Stimulated activated CD8-positive, alpha-beta memory T cell treated with anti-CD3 and anti-CD28 coated beads, Interleukin-7, amount 100 ng/mL, for 4 hours (primary cell): ENCODE measurements at regions not wholly inside any gene's neighbourhood (a gene's known extent, or its start where the extent isn't known, plus 50 kb on each side); places are given as distances from the start of the nearest gene placed in this dataset.
"Not testable (repeated sequence)": the region's sequence is repeated elsewhere in the genome, so short reads cannot be mapped to it uniquely, and the experiment has no call there.

Experiments used
- DNase-seq, 2 donors: peaks; one replicate each; pipeline ENCODE4 v3.0.0-alpha.2; 2020; ENCODE audit warnings: low read depth in 2 of 2

DNA sequence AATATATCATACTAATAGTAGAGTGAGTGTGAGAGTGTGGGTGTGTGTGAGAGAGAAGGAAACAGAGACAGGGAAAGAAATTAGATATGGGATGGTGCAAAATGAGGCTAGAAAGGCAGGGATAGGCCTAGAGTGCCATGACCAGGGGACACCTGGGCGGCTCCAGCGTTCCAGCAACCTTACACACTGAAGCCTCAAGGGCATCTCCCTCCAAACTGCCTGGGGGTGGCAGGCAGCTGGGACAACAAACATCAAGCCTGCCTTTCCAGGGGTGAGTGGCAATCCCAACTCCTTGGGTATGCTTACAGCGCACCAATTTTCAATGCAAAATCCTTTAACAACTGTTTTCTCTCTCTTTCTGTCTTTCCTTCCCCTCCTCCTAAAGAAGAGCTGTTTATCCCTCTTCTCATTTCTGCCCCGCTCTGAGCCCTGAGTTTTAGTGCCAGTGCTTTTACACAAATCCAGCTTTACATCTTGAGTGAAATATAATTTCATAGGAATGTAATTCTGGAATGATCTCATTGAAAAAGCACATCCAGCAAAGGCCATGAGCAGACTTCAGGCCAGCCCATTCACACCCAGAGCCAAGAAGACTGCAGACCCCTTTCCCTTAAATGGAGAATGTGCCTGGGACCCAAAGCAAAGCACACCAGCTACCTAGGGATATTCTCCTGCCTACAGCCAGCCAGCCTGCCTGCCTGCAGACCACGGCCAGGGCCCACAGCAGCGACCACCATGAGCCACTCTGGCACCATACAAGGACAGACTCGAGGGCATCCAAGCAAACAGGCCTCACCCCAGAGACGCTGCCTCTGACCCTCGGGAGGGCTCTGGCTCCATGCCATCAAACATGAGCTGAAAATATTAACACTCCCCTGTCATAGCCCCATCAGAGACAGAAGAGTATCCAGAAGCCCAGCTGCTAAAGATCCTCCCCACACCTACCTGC is 90.3 kb downstream of the RPL27A start:
- DNase-seq: no peak

DNA sequence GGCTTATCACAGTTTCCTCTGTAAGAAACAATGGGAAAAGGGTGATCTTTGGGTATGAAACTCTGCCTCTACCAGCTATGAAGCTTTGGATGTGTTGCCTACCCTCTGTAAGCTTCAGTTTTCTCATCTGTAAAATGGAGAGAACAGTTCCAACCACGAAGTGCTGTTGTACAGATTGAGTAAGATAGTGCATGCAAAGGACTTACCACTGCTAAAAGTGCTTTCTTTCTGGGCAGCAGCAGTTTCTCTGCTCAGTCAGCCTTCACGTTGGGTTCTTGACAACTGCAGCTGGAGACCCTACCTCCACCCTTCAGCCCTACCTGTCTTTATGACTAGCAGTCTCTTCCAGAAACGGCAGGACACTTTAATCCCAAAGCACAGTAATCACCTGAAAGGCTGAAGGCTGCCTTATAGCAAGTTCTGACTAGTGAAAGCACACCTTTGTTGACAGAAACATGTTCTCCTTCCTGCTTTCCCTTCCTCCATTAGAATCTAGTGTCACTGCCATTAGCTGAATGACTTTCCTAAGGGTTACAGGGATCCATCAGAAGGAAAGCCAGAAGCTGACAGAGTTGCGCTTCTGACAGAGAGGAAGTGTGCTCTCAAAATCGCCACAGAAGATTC is 91.4 kb downstream of the RPL27A start:
- DNase-seq: no peak

DNA sequence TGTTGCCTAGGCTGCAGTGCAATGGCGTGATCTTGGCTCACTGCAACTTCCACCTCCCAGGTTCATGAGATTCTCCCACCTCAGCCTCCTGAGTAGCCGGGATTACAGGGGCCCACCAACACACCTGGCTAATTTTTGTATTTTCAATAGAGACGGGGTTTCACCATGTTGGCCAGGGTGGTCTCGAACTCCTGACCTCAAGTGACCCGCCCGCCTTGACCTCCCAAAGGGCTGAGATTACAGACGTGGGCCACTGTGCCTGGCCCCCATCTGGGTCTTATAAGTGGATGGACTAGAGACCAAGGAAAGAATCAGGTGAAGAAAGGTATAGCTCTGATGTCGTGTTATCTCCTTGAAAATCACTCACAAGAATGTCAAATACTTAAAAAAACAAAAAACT is 92.3 kb downstream of the RPL27A start:
- DNase-seq: not testable (repeated sequence)

DNA sequence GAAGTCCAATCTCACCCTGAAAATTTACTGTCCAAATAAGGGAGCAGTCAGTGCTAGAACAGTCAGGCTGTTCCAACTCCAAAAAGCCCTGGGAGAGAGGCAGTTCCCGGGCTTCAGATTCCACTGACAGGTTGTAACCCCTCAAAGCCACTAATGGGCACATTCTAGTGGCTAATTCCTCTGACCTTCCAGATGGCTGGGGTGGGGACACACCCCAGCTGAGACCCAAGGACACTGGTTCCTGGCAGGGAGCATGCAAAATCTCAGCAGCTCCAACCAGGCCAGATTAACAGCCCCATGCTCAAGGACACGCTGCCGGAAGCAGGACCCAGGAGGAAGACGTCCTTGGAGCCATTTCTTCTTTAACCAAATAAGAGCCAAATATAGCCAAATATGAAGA is 92.7 kb downstream of the RPL27A start:
- DNase-seq: no peak

DNA sequence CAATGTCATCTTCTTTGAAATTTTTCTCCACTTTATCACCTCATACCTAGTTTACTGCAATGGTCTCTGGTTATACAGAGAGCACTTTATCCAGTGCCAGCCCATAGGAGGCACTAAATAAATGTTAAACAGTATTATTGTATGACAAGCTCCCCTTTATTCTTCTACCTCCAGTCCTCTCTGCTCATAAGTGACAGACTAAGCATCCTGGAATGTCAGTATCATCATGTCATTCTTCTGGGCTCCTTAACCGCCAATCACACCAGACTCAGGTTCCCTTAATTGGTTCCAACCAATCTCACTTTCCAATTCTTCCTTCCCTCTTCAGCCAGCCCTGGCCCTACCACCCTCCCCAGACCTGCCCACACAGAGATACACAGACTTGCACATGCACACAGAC is 93.1 kb downstream of the RPL27A start:
- DNase-seq: no peak

DNA sequence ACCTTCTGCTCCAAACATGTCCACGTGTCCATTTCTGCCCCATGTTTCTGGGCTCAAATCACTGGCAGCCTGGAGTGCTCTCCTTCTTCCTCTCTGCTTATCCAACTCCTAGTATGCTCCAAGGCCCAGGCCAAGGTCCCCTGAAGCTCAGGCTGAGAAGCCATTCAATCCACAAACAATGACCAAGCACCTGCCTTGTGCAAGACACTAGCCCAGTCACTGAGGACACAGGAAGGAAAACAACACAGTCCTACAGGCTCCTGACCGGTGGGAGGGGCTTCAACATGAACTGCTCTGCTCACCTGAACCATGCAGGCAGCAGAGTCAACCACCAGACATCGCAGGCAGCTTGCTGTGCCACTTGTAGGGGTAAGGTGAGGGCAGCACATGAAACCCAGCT is 93.6 kb downstream of the RPL27A start:
- DNase-seq: no peak

DNA sequence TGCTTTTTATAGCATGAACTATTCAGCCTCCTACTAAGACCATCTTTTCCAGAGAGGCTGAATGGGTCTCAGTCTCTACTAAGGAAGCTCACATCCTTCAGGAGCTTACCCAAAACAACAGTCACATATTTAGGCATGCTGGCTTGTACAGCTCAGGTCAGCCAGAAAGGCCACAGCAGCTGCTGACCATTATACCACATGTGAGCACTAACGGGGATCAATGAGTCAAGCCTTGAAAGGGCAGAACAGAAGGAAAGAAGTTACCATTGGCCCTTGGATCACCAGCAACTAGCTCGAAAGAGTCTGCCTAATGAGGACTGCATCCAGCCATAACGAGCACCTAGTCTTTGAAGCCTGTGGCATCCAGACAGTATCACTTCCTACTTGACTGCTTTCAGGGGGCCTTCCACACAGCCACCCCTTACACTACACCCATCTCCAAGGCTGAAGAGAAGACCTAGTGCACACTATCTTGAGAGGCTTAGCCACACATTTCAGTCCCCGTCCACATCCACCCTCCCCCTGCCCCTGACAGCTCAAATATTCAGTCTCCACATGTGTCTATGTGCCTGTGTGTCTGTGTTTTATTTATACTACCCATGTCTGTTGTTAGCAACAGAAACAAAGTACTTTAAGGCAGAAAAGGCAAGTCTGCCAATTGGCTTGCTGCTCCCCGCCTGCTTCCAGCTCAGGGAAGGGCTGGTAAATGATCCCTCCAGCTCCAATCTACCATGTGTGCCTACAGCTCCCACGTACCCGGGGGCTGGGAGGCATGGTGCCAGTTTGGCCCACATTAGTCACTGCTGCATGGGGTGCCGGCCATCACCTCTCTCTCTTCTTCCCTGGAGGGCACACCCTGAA is 95.5 kb downstream of the RPL27A start:
- DNase-seq: no peak

DNA sequence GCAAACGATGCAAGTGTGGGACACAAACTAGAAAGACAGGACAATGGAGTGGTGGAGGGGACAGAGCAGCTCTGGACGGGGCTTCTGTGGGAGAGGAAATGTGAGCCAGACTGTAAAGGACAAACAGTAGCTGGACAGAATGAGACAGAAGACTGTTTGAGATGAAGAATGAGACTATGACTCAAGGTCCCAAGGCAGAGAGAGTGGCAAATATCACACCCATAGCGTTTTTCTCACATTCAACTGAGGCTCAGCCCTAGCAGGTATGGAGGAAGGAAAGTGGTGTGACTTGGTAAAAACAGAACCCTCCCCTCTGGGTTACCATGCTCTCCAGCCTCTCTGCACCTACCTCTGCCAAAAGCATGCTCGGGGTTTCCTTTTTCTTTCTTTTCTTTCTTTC is 96.5 kb downstream of the RPL27A start:
- no peak for DNase-seq

DNA sequence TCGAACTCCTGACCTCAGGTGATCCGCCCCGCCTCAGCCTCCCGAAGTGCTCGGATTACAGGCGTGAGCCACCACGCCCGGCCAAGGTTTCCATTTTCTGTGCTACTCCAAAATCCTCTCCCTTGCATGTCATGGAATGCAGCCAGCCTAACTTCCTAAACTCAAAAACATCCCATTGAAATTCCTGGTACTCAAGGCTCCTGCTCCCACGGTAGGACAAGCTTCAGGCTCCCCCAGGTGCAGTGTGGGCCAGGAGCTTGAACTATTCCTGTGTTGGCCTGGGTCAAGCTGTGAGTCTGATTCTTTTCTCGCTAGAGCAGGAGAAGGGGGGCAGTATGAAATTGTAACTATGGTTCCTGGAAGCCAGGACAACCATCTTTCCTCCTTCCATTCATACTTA is 97.1 kb downstream of the RPL27A start:
- no peak for DNase-seq

DNA sequence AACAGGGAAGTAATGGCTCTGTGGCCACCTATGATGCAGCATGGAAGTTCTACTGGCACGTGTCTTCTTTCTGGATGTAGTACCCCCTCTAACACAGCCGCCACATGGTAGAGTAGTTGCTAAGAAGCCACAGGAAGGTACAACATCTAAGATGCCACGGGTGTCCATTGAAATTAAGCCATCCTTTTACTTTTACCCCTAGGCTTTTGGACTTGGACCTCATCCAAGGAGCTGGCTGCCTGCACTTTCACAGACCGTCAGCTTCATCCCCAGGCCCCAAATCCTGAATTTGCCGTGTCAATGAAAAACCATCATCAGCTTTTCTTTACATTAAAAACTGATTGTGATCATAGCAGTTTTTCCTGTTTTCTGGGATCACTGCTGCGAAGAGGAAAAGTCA is 102.4 kb downstream of the RPL27A start:
- no peak for DNase-seq

DNA sequence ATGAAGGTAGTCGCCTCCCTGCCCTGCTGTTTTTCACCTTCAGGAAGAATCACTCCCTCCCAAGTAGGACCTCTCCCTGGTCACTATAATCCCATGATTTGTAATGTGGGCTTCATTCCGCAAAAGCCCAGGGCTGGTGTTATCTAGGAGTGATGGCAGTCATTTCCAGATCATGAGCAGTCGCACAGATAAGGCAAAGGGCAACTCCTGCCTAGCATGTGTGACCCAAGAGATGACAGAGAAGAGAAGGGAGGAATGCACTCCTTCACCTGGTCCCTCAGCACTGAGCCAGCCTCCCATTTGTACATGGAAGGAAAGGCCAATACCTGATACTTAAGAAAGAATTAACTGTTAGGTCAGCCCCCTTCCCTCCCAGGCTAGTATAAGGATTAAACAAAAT is 102.9 kb downstream of the RPL27A start:
- DNase-seq: no peak

DNA sequence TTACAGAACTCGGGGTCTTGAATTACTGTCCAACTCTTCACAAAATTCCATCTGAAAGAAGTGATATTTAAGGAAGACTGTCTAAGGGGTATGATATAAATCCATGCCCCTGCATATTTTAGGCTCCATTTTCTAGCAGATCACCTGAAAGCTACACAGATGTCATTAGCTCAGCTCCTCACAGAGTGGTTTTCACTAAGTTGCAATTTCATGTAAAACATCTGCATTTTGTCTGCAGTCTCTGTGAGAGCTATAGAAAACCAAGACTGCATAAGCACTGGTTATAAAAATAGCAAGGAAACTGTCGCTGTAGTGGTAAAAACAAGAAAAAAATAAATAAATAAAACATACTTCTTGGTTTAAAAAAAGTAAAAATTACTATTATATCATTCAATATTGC is 103.4 kb downstream of the RPL27A start:
- DNase-seq: no peak

DNA sequence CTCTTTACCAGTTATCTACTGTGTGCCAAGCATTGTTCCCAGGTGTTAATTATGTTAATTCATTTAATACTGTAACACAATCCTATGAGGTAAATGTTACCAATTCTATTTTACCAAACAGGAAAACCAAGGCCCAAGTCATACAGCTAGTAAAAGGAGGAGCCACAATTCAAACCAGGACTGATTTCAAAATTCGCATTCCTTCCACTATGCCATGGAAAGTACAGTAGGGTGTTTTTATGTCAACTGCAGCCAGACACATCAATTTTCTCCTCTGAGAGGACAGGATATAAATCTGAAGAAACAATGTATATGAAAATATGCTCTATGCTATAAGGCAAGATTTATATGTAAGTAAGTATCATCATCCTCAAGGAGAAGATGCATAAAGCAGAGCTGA is 104.3 kb downstream of the RPL27A start:
- DNase-seq: no peak

DNA sequence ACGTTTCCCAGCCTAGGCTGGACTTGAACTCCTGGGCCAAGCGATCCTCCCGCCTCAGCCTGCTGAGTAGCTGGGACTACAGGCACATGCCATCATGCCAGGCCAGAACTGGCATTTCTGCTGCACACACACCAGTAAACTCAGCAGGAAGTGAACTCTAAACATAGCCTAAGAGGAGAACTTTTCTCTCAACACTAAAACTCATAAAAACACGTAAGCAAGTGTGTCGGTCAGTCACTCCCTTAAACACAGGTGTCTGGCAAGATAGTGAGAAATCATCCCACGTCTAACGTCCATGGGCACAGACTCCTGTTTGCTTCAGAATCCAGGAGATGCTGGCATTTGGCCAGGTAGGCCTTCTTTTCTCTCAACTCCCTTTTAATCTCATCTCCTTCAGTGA is 104.8 kb downstream of the RPL27A start:
- DNase-seq: no peak

DNA sequence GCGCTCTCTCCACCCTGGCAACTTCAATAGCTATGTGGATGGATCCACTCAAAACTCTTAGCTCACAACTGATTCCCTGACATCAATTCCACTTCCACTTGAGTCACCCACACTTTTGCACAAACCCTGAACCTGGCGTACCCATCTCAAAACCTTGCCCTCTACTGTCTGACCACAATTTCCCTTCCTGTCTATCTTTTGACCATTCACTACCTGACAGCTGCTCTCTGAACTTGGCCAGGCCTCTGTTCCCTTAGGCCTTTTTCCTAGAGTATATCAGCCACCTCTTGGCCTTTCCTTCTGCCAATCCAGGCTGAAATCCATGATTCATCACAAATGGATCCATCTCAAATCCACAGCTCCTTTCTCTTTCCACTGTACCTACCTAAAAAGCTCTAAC is 106.0 kb downstream of the RPL27A start:
- DNase-seq: no peak

DNA sequence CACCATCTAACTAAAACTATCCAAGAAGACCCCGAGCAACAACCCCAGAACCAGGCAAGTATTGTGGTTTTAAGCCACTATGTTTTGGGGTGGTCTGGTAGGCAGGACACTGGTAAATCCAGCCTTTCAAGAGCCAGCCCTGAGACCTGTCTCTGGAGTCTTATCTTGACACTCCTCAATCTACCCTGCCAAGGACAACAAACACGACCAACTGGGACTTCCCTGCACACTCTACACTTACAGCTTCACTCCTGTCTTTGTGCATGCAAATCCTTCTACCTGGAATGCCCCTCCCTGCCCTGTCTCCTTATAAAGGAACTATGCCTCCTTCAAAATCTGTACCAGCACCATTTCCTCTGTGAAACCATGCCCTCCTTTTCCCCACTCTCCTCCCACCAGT is 107.3 kb downstream of the RPL27A start:
- DNase-seq: no peak

DNA sequence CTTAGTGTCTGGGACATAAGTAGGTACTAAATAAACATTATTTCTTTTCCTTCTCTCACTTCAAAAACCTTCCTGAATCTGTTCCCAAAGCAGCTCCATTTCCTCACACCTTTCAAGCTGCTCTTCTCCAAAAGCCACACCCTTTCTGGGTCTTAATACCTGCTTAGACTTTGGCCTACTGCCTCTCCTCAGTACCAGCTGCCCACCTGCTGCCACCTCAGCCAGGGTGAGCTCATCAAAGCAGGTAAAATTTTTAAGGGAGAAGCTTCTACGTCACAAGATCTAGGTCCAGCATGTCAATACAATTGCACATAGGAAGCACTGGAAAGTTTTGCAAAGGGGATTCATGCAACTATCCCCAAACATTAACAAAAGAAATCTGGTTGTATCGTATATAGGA is 108.4 kb downstream of the RPL27A start:
- DNase-seq: no peak

DNA sequence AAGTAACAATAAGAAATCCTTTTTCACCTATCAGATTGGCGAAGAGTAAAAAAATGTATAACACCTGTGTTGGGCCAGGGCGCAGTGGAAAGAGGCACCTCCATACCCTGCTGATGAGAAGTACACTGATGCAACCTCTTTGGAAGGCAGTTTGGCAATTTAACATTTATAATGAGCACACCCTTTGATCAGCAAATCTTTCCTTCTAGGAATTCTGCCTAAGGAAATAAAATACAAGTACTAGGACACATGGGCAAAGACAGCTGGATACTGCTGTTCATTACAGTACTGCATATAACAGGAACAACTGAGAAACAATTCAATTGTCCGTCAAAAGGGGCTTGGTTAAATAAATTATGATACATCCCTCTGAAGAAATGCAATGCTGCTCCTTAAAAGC is 110.1 kb downstream of the RPL27A start:
- DNase-seq: no peak

DNA sequence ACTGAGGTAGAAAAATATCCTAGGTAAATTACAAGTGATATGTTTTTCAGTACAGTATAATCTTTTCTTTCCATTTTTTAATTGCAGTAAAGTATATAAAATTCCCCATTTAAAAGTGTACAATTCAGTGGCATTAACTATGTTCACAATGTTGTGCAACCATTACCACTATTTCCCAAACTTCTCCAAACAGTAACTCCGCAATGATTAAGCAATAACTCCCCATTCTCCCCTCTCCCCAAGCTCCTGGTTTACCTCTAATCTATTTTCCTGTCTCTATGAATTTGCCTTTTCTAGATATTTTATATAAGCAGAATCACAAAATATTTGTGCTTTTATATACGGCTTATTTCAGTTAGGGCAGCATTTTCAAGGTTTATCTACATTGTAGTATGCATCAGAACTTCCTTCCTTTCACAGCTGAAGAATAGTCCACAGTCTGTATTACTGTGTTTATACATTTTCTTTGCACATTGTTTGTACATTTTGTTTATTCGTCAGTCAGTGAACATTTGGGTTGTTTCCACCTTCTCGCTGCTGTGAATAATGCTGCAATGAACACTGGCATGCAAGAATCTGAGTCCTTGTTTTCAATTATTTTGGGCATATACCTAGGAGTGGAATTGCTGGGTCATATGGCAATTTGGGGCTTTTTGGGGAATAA is 110.7 kb downstream of the RPL27A start:
- no peak for DNase-seq

DNA sequence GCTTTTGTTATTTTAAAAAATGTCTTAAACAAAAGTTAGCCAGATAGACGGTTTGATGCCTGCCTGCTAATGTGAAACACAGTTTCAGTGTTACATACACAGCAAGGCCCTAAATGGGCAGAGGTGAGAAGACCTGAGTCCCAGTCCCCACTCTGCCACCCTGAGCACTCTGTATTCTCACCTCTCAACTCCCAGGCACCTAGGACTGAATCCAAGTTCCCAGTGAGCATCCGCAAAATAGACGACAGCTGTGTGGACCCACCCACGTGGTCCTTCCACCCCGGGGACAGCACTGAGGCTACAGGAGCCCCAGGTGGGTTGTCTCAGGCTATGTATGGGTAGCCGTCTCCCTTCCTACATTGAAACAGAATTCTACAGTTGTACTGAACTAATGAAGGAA is 111.5 kb downstream of the RPL27A start:
- DNase-seq: no peak

DNA sequence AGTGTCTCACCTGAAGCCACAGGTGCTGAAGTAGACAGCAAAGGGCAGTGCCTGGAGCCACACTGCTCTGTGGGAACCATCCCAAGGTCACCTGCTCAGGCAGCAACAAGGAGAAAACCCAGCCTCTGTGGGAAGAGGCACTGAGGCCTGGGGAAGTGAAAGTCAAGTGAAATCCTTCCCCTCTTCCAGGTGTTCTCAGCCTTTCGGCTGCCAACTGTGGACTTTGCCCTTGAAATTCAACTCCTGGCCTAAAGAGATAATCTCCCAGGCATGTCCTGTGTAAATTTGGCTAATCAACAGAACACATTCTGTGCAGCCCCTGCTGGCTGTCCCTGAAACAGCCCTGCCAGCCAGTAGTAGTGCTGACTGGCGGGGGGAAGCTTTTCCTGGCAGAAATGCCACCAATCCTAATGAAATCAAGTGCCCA is 112.1 kb downstream of the RPL27A start:
- DNase-seq: no peak

DNA sequence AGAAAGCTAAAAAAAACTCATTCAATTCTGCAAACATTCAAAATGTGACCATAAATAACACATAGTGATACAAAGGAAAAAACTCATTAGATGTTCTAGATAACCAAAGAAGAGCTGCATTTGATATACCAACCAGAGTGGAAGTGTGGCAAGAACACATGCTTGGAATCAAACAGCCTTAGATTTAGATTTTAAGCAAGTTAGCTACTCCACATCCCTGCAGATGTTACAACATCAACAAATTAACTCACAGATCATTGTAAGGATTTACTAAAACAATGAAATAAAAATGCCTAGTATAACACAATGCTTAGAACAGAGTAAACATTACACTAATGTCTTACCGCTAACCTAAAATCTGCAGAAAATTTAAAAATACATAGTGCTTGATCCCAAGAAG is 114.0 kb upstream of the AKIP1 start:
- DNase-seq: no peak
